DMS79 (cell line): ENCODE measurements at regions not wholly inside any gene's neighbourhood (a gene's known extent, or its start where the extent isn't known, plus 50 kb on each side); places are given as distances from the start of the nearest gene placed in this dataset.

Source experiments
- DNase-seq: peaks from one replicate; lab custom pipeline; 2025; lab: John Stamatoyannopoulos, UW

DNA sequence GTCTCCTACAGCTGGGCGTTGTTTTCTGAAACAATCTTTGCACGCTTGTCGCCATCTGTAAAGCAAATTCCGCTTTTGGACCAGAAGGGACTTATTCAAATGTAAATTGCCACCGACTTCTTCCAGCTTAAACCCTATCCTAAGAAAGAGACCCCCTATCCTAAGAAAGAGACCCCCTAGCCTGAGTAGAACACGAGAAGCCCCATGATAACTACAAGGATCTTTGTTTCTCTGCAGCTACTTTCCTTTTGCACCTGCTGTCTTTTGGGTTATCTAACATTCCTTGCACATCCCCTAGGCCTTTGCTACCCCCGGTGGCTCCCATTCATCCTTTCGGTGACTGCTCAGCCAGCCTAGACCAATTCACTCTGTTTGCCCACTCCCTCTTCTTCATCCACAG, 536.0 kb upstream of the PRKX start:
- DNase-seq = no peak

DNA sequence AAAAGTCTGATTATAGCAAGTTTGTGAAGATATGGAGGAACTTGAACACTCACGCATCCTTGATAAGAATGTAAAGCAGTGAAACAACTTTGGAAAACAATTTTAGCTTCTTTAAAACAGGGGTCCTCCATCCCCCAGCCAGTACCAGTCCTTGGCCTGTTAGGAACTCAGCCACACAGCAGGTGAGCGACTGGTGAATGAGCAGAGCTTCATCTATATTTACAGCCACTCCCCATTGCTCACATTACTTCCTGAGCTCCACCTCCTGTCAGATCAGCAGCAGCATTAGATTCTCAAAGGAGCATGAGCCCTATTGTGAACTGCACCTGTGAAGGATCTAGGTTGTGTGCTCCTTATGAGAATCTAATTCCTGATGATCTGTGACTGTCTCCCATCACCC, 530.3 kb upstream of the PRKX start:
- no peak for DNase-seq

DNA sequence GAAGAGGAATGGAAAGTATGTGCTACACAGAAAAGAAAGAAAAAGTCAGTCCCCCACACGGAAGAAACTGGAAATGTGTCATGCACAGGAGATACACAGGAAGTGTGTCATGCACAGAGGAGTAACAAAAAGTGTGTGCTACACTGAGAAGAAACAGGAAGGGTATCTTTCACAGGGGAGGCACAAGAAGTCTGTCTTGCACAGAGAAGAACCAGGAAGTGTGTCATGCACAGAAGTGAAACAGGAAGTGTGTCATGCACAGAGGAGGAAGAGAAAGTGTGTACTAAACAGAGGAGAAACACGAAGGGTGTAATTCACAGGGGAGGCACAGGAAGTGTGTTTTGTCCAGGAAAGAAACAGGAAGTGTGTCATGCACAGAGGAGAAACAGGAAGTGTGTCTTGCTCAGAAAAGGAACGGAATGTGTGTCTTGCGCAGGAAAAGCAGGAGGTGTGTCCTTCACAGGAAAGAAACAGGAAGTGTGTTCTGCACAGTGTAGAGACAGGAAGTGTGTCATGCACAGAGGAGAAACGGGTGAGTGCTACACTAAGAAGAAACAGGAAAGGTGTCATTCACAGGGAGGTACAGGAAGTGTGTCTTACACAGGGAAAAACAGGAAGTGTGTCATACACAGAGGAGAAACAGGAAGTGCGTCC, 527.2 kb upstream of the PRKX start:
- DNase-seq = no peak

DNA sequence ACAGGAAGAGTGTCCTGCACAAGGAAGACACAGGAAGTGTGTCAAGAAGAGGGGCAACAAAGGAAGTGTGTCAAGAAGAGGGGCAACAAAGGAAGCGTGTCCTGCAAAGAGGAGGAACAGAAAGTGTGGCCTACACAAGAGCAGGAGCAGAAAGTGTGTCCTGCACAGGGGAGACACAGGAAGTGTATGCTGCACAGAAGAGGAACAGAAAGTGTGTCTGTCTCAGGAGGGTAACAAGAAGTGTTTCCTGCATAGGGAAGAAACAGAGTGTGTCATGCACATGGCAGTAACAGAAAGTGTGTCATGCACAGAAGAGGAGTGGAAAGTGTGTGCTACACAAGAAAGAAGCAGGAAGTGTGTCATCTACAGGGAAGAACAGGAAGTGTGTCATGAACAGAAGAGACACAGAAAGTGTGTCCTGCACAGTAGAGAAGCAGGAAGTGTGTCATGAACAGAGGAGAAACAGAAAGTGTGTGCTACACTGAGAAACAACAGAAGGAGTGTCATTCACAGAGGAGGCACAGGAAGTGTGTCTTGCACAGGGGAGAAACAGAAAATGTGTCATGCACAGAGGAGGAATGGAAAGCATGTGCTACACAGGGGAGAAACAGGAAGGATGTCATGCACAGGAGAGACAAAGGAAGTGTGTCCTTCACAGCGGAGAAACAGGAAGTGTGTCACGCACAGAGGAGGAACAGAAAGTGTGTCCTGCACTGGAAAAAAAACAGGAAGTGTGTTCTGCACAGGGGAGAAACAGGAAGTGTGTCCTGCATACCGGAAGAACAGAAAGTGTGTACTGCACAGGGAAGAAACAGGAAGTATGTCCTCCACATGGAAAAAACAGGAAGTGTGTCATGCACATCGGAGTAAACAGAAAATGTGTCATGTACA, 526.4 kb upstream of the PRKX start:
- DNase-seq = no peak

DNA sequence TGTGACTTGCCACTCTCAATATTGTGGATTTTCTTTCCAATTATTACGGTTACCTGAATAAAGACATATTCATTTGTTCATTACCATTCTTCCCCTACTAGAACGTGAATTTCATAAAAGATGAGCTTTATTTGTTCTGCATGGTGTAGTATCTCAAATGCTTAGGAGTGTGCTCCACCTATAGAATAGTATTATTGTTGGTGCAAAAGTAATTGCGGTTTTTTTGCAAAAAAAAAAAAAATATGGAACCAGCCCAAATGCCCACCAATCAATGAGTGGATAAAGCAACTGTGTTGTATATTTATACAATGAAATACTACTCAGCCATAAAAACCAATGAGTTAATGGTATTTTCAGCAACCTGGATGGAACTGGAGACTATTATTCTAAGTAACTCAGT, 525.5 kb upstream of the PRKX start:
- DNase-seq = no peak

DNA sequence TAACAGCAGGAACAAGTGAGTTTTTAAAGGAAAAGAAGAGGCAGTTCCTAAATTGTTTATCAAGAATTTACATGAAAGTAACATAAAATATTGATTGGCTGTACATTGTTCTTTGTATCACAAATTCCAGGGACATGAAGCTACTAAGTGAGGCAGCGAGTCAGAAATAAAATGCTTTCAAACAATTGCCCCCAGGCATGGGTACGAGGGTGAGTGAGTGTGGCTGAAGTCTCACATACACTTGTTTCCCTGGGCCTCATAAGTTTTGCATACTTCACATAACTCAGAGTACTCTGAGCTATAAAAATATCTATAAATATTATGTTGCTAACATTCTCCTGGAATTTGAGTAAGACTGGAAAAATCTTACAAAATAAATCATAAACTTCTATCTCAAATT, 511.6 kb upstream of the PRKX start:
- no peak for DNase-seq

DNA sequence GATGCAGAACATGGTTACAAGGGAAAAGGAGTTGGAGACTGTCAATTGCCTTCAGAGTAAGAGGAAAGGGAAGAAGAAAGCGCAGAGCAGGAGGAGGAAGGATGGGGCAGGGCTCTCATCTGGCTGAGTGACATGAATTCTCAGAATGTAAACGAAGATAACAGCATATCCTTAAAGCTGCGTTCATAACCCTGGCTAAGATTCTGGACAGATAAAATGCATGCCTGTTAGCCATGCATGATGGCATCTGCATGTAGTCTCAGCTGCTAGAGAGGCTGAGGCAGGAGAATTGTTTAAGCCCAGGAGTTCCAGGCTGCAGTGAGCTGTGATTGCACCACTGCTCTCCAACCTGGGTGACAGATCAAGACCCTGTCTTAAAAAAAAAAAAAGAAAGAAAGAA, 493.5 kb upstream of the PRKX start:
- DNase-seq = no peak

DNA sequence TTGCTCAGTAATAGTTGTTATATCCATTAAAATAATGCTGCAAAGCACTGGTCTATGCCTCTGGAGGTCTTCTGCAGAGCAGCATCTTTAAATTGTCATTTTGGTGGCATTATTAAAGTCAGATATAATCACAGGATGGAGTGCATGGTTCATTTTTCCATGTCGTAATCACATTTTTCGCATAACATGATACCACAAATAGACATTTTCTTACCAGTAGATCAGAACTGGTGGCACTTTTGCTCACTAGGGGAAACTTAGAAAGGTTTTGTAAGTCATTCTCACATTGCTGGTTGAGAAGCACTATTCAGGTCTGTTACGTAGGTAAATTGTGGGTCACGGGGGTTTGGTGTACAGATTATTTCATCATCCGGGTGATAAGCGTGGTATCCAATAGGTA, 484.5 kb upstream of the PRKX start:
- DNase-seq = no peak

DNA sequence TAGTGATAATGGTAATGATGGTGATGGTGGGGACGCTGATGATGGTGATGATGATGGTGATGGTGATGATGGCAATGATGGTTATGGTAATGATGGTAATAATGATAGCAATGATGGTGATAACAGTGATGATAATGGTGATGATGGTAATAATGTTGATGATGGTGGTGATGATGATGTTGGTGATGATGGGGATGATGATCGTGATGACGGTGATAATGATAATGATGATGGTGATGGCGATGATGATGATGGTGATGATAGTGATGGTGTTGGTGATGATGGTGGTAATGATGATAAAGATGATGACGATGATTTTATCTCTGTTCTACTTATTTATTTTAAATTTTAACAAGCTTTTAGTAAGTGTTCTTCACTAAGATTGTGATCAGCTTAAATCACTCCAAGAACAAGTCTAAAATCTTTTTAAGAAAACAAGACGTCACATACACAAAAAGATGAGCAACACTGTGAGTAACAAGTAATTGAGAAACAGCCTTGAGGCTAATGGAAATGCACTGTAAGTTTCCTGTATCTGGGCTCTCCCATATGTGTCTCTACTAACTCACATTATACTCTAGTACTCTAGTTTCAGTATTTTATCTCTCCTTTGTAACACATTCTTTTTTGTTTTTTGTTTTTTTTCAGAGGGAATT, 480.2 kb upstream of the PRKX start:
- no peak for DNase-seq

DNA sequence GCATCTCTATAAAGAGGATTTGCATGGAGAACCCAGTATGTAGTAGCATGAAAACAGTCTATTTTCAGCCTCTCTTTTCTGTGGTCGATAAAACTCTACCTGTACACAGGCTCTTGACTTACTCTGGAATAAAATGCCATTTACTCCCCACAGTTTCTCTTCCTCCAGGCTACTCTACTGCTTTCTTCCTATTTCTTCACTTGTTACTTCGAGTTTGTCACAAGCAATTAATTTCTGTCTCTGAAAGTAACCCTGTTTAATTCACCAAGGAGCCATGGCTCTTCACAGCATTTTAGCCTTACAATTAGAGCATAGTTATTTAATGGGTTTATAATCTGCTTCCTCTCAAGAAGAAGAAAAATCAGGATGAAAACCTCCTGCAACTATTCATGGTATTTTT, 472.9 kb upstream of the PRKX start:
- DNase-seq = no peak

DNA sequence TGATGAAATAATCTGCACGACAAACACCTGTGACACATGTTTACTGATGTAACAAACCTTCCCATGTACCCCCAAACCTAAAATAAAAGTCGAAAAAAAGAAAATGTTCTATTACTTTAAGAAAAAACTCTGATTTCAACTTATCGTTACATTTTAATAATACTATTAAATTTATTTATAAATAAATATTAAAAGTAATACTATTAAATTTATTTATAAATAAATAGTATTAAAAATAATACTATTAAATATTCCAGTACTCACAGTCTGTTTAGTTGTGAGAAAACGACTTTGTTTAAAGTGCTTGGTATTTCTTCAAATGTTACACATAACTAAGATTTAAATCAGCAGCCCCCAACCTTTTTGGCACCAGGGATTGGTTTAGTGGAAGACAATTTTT, 471.6 kb upstream of the PRKX start:
- DNase-seq = no peak

DNA sequence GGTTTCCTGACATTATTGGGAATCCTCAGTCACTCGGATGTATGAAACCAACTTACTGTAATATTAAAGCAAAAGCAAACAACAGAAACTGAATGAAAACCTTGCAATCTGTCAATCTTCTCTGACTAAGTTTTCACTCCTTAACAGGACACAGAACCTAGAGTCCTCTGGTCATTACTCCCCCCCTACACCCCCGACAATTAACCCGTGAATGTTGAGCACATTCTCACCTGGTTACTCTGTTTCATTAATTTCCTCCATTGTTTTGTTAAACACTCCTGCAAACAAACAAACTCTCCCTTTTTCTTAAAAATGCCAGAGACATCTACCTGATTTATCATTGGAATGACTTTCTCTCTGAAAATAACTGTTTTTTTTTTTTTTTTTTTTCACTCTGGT, 469.0 kb upstream of the PRKX start:
- DNase-seq = no peak

DNA sequence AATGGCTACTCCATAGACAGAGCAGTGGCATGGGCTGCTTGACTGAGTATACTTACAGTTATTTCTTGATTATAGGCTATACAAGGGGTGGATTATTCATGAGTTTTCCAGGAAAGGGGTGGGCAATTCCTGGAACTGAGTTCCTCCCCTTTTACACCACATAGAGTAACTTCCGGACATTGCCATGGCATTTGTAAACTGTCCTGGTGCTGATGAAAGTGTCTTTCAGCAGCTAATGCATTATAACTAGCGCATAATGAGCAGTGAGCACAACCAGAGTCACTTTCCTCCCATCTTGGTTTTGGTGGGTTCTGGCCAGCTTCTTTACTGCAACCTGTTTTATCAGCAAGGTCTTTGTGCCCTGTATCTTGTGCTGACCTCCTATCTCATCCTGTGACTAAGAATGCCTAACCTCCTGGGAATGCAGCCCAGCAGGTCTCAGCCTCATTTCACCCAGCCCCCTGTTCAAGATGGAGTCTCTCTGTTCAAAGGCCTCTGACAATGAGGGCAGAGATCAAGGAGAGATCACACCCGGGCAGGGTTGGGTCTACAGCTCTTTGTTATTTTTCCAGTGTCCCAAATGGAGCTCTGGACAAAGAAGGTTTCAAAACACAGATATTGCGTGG, 468.4 kb upstream of the PRKX start:
- no peak for DNase-seq

DNA sequence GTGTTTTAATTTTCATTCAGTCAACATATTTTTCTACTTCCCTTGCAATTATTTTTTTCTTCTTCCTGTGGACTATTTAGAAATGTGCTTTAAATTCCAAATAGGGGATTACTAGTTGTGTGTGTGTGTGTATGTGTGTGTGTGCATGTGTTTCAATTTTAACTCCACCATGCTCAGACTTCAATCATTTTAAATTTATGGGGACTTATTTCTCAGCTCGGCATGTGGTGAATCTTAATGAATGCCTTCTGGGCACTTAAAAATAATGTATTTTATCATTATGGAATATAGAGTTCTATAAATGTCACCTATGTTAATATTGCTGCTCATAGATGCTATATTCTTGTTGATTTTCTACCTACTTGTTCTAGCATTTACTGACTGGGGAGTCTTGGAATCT, 465.6 kb upstream of the PRKX start:
- DNase-seq = no peak

DNA sequence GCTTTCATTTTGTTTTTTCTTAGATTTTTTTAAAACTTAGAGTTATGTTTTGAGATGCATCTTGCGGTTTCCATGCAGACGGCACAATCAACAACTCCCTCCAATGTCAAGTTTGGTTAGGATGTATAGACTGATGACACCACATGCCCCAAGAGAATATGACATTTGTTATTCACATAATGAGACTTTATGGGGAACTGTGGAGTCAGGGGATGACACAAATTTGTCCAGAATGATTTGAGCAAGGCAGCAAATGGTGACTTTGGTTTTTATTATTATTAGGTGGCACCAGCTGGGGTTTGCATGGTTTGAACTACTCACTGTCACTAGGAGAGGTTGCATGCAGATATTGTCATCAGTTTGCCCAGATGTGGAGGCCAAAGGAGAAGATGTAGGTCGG, 461.8 kb upstream of the PRKX start:
- no peak for DNase-seq

DNA sequence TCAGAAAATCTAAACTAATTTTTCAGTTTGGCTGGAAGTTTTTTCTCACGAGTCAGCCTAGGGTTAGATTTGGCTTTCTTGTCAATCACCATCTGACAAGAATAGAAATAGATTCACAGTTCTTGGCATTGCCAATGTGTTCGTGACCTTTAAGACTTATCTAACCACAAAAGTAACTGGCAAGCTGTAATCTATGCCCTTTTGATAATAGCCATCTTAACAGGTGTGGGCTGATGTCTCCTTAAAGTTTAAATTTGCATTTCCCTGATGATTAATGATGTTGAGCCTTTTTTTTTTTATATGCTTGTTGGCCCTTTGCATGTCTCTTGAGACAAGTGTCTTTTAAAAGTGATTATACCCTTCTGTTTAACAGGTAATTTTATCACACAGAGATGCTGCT, 460.3 kb upstream of the PRKX start:
- DNase-seq = no peak

DNA sequence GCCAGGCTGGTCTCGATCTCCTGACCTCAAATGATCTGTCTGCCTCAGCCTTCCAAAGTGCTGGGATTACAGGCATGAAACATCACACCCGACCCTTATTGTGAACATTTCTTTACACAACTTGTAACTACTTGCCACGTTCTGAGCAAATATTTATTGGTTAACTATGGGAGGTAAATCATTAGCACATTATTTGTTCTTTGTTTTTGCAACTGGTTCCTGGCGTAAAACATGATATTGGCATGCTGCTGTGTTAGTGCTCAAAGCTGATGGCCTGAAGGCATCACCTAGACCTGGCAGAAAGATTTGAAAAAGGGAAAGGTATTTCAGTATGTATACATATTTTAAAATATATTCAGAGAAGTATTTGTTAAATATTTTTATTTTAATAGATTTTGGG, 438.3 kb upstream of the PRKX start:
- no peak for DNase-seq

DNA sequence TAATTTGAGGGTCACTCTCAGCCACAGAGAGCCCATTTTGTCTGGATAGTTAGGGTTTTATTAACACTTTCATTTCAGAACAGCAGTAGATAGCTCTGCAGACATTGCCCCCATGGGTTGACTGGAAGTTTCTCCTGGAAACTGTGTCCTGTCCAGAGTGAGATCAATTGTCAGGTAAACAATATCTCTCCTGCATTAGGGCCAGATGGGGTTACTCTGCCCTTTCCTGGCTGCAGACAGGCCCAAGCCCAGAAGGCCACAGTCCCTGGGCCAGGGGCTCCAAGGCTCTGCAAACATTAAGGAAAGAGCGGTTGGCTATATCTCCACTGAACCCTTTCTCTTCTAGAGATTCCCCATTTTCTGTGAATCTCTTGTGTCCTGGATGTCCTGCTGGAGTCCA, 436.8 kb upstream of the PRKX start:
- no peak for DNase-seq

DNA sequence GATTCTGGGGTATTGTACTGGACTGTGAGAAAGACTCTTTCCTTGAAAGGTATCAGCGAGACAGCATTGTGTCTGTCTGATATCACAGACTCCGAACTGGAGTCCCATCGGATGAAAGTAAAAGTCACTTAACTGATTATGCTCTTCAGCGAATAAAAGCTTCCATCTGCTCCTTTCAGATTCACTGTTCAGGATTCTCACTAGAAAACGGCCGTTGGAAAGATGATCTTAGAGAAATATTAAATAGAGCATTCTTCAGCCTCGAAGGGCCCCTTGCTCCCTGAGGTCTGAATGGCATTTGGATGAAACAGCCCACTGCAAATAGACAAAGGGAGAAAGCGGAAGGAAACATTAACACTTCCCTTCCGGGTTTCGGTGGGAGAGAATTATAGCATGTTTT, 416.2 kb upstream of the PRKX start:
- no peak for DNase-seq

DNA sequence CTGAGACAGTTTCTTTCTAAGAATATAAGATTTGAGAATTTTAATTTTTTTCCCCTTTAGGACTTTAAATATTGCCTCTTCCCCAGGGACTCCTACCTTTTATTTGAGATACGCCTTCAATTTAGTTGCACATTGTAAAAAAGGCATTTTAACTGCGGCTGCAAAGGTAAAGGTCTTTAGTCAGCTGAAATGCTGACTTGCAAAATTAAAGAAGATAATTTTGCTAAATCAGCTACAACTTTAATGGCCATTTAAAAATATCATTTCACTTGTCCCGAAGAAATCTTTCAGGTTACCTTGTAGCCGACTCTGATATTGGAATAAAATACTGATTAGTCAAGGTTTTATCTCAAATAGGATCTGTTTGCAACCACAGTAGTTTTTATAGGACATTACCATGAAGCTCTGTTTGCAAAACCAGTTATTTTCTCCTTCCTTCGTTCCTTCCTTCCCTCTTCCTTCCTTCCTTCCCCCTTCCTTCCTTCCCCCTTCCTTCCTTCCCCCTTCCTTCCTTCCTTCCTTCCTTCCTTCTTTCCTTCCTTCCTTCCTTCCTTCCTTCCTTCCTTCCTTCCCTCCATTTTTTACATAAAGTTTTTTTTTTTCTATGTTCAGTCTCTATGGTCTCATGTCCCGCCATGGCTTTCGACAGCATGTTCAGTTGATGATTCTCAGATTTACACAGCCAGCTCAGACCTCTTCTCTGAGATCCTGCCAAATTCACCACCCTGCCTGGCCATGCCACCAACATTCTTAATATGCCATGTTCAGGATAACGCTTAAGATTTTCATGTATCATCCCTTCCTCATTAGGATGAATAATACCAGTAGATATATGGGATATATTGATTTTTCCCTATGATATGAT, 405.4 kb upstream of the PRKX start:
- DNase-seq = no peak

DNA sequence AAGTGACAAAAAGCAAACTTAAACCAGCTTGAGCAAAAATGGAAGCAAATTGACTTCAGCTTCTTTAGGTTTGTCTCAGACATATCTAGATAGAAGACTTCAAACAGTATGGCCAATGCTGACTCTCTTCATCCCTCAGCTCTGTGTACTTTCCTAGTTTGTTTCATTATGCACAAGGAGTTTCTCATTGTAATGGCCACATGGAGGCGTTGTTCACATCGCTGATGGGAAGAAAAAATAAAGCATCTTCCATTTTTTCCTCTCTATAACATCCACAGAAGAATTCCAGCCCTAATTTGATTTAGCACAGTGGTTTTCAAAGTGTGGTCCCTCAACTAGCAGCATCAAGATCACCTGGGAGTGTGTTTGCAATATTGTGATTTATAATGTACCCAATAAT, 397.5 kb upstream of the PRKX start:
- DNase-seq = no peak

DNA sequence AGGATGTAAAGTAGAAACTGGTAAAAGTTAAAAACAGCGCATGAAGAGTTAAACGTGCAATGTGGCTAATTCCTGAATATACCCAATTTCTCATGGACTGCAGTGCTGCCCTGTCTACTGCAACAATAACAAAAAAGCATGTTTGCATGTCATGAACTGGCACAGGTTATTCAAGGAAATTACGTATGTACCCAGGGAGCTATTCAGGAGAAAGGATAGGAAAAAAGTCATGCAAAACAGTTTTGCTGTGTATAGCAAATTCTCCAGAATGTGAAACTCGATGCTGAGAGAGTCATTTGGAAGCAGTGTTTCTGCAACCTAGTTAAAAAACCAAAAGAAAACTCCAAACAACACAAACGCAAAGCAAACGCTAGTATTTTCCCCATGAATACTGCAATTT, 381.5 kb upstream of the PRKX start:
- DNase-seq = no peak
